Endothelial cell of umbilical vein (primary cell): ENCODE measurements at regions not wholly inside any gene's neighbourhood (a gene's known extent, or its start where the extent isn't known, plus 50 kb on each side); places are given as distances from the start of the nearest gene placed in this dataset.

Experiments used
- BruUV-seq: library from RNA; stranded (reverse); fragments of 400-500 nt; replicated peaks from 2 replicates; lab custom pipeline; 2021; lab: Mats Ljungman, UMichigan
- CTCF ChIA-PET: fragments of 300-600, 350-600 bp; sonication (Branson Sonifier 250); formaldehyde crosslinking; loops from one replicate; lab custom pipeline; 2021; ENCODE audit warnings: antibody characterized with exemption, inconsistent platforms; lab: Charles Lee
- POLR2A ChIA-PET: fragments of 300-600, 350-600 bp; sonication (Branson Sonifier 250); formaldehyde crosslinking; loops from one replicate; lab custom pipeline; 2021; ENCODE audit warnings: antibody characterized with exemption, inconsistent platforms; lab: Charles Lee
- DNase-seq: peaks from one replicate; pipeline ENCODE4 v3.0.0-alpha.2; 2011; ENCODE audit warnings: low read depth, low spot score
- FAIRE-seq: peaks from 2 replicates; lab custom pipeline; 2011; peaks lifted over from hg19 to GRCh38; lab: Jason Lieb, UNC
- H2AFZ ChIP-seq: 2 replicates; pipeline ENCODE4 v1.6.0; 2012; ENCODE audit warnings: low read depth, low read length, control low read depth, inconsistent platforms
- H3K27ac ChIP-seq: 2 replicates; pipeline ENCODE4 v1.5.1; 2011; ENCODE audit warnings: low read depth, mild to moderate bottlenecking, control low read depth, low read length, moderate library complexity; ENCODE audit not compliant: insufficient read depth
- H3K27me3 ChIP-seq, 2 experiments: 2 replicates each; pipeline versions ENCODE4 v1.6.0 to v1.6.1; 2011; ENCODE audit warnings: low read length in 2 of 2, mixed read lengths in 1 of 2; ENCODE audit not compliant: control insufficient read depth in 2 of 2, insufficient read depth in 2 of 2
- H3K36me3 ChIP-seq, 2 experiments: 2 replicates in 1 of 2; 3 replicates in 1 of 2; pipeline ENCODE4 v1.5.1; 2011; ENCODE audit warnings: low read length in 2 of 2, mild to moderate bottlenecking in 1 of 2, moderate library complexity in 1 of 2; ENCODE audit not compliant: control insufficient read depth in 2 of 2, insufficient read depth in 2 of 2; ENCODE audit errors: extremely low read depth in 1 of 2
- H3K4me1 ChIP-seq: 3 replicates; pipeline ENCODE4 v1.5.1; 2011; ENCODE audit warnings: mild to moderate bottlenecking, low read length; ENCODE audit not compliant: control insufficient read depth, insufficient read depth; ENCODE audit errors: extremely low read depth
- H3K4me2 ChIP-seq: 2 replicates; pipeline ENCODE4 v1.6.1; 2011; ENCODE audit warnings: low read length, control low read depth, mixed read lengths; ENCODE audit not compliant: insufficient read depth
- H3K4me3 ChIP-seq, 3 experiments: fragments of 200-600 bp in 1 of 3; sonication (generic), shearing (Covaris generic) in 1 of 3; replicated peaks in 1 of 3; 2 replicates each; pipeline ENCODE4 v1.5.1; 2011 to 2016; ENCODE audit warnings: control low read depth in 3 of 3, low read length in 3 of 3, mild to moderate bottlenecking in 2 of 3, inconsistent platforms in 1 of 3, low read depth in 1 of 3, moderate library complexity in 1 of 3; ENCODE audit not compliant: insufficient read depth in 1 of 3
- H3K79me2 ChIP-seq: 2 replicates; pipeline ENCODE4 v1.6.0; 2012; ENCODE audit warnings: low read length, inconsistent platforms; ENCODE audit not compliant: control insufficient read depth, insufficient read depth
- H3K9ac ChIP-seq: replicated peaks from 2 replicates; pipeline ENCODE3; 2011; ENCODE audit warnings: low read length, control low read depth; ENCODE audit not compliant: insufficient read depth; ENCODE audit errors: extremely low read depth
- H3K9me1 ChIP-seq: replicated peaks from 3 replicates; pipeline ENCODE4 v1.6.0; 2011; ENCODE audit warnings: mild to moderate bottlenecking, low read length; ENCODE audit not compliant: control insufficient read depth, insufficient read depth; ENCODE audit errors: extremely low read depth
- H3K9me3 ChIP-seq: replicated peaks from 2 replicates; pipeline ENCODE4 v1.5.1; 2012; ENCODE audit warnings: low read length, inconsistent platforms; ENCODE audit not compliant: control insufficient read depth, insufficient read depth
- H4K20me1 ChIP-seq: replicated peaks from 2 replicates; pipeline ENCODE3; 2011; ENCODE audit warnings: mild to moderate bottlenecking, low read length; ENCODE audit not compliant: control insufficient read depth, insufficient read depth; ENCODE audit errors: extremely low read depth
- EZH2 ChIP-seq: IDR thresholded peaks from 2 replicates; pipeline ENCODE4 v1.6.1; 2012; ENCODE audit warnings: borderline replicate concordance, low read depth, mild to moderate bottlenecking, moderate library complexity, low read length, inconsistent platforms; ENCODE audit not compliant: severe bottlenecking
- JUN ChIP-seq: IDR thresholded peaks from 2 replicates; pipeline ENCODE4 v1.6.1; 2011; ENCODE audit warnings: borderline replicate concordance, low read depth; ENCODE audit not compliant: insufficient read length, insufficient read depth
- dilution Hi-C: fragments of 300-500 bp; cut with MboI; formaldehyde crosslinking; loops from one replicate; pipeline ENCODE4 v1.15.0; 2019; ENCODE audit warnings: low sequenced_read_pairs; ENCODE audit not compliant: extremely low pct_ligation_motif_present
- intact Hi-C: fragments of 100-400 bp; cut with micrococcal nuclease; formaldehyde crosslinking; loops from one replicate; pipeline ENCODE4 v1.10.0; 2022
- TF ChIP-seq, protein P1 (sequence below), 2 donors: IDR thresholded peaks; 1 replicate in 1 of 2; 2 replicates in 1 of 2; pipeline ENCODE4 v1.5.1; 2011; ENCODE audit warnings: low read length in 2 of 2, mild to moderate bottlenecking in 2 of 2, moderate library complexity in 2 of 2, control low read depth in 1 of 2, inconsistent platforms in 1 of 2, low read depth in 1 of 2; ENCODE audit not compliant: insufficient read depth in 1 of 2; ENCODE audit errors: extremely low read depth in 1 of 2

DNA sequence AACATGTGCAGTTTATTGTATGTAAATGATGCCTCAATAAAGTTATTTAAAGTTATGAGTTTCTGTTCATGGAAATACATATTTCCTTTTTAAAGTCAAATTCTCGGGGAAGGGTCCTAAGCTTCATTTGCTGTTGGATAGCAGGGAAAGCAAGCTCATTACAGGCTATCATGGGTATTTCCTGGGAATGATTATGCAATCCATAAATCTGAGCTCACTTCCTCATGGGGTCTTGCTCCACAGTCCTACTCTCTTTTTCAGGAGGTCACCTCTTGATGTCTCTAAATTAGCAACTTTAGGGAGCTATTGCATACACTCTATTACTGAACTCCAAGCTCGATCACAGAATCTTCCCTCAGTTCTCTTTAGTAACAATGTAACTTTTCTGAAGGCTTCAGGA is 69.9 kb upstream of the TP63 start:
- no peak overlapping the region for H3K9ac ChIP-seq
- H3K4me3 ChIP-seq, result no peak overlapping the region
- CTCF ChIA-PET, result no interaction called here
- DNase-seq, result no peak
- BruUV-seq, result no TSS peak
- no peak overlapping the region for H3K27ac ChIP-seq
- H3K9me3 ChIP-seq, result no peaks in the 10 kb centered on the region
- H3K36me3 ChIP-seq, result no peaks in the 10 kb centered on the region
- H3K4me1 ChIP-seq, result no peaks in the 10 kb centered on the region
- dilution Hi-C loops, result no loop called here
- no peak for TF ChIP-seq EZH2
- no peak overlapping the region for H3K4me2 ChIP-seq
- H3K79me2 ChIP-seq, result no peaks in the 10 kb centered on the region
- POLR2A ChIA-PET, result no interaction called here
- H2AFZ ChIP-seq, result no peak overlapping the region
- no peaks in the 10 kb centered on the region for H3K27me3 ChIP-seq
- no peaks in the 10 kb centered on the region for H4K20me1 ChIP-seq
- H3K9me1 ChIP-seq, result no peaks in the 10 kb centered on the region
- intact Hi-C loops, result no loop called here
- FAIRE-seq, result no peak

DNA sequence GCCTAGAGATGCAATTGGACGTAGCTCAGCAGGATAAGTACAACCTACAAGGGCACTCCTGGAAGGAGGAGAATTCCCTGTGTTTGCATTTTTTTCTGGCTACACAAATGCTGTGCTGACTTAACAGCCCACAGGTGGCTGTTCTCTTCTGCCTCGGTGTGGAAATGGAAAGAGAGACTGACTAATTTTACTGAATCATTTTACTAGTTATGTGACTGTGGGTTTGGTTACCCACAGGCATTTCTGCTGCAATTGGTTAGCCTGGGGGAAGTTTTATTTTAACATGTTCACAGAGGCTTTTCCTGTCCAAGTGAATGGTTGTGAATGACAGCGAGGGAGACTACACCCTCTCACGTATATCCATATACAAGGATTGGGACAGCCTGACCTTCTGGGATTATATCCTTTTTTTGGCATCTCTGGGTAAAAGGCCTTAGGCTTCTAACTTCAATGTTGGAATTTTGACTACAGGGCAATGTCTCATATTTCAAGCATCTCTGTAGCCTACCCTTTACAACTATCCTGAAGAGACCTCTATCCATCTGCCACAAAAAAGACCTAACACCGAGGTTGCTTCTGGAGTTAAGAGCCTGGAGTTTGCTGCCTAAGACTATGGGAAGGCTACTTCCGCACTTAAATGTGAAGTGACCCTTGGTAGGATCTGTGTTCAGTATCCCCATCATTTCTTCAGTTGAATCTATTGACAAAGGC is 67.2 kb upstream of the TP63 start:
- Histone ChIP-seq H3K4me2 (no peak overlapping the region), H4K20me1 (no peaks in the 10 kb centered on the region), H3K27me3 (no peaks in the 10 kb centered on the region), H3K4me3 (no peak overlapping the region), H3K79me2 (no peaks in the 10 kb centered on the region), H3K27ac (no peak overlapping the region), H3K36me3 (no peaks in the 10 kb centered on the region), H3K9me3 (no peaks in the 10 kb centered on the region), H3K9me1 (no peaks in the 10 kb centered on the region), H2AFZ (no peak overlapping the region), H3K4me1 (no peaks in the 10 kb centered on the region), H3K9ac (no peak overlapping the region)
- TF ChIP-seq JUN (no peak), EZH2 (no peak)
- TF ChIP-seq, protein P1, sequence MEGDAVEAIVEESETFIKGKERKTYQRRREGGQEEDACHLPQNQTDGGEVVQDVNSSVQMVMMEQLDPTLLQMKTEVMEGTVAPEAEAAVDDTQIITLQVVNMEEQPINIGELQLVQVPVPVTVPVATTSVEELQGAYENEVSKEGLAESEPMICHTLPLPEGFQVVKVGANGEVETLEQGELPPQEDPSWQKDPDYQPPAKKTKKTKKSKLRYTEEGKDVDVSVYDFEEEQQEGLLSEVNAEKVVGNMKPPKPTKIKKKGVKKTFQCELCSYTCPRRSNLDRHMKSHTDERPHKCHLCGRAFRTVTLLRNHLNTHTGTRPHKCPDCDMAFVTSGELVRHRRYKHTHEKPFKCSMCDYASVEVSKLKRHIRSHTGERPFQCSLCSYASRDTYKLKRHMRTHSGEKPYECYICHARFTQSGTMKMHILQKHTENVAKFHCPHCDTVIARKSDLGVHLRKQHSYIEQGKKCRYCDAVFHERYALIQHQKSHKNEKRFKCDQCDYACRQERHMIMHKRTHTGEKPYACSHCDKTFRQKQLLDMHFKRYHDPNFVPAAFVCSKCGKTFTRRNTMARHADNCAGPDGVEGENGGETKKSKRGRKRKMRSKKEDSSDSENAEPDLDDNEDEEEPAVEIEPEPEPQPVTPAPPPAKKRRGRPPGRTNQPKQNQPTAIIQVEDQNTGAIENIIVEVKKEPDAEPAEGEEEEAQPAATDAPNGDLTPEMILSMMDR (IDR thresholded peaks at IDR 0.05; ENCODE audit: extremely low read depth in 1 of 2, insufficient read depth in 1 of 2, low read depth in 1 of 2, low read length in 2 of 2), result no peak
- intact Hi-C loops, result no loop called here
- BruUV-seq, result no TSS peak
- no peak for DNase-seq
- FAIRE-seq, result no peak
- dilution Hi-C loops, result no loop called here
- ChIA-PET CTCF (no interaction called here), POLR2A (no interaction called here)
